Suprapubic skin (tissue), 4 donors: ENCODE measurements at regions not wholly inside any gene's neighbourhood (a gene's known extent, or its start where the extent isn't known, plus 50 kb on each side); places are given as distances from the start of the nearest gene placed in this dataset.

Source experiments
- POLR2A ChIP-seq, 2 donors: fragments of 450-650 bp; IDR thresholded peaks; one replicate each; pipeline ENCODE4 v1.6.1; 2017; ENCODE audit warnings: antibody characterized with exemption in 2 of 2, mild to moderate bottlenecking in 2 of 2, moderate library complexity in 2 of 2
- POLR2AphosphoS5 ChIP-seq, 3 donors: sonication (generic); formaldehyde crosslinking; IDR thresholded peaks; one replicate each; pipeline ENCODE4 v1.6.1; 2017; ENCODE audit warnings: antibody characterized with exemption in 3 of 3
- TF ChIP-seq, protein P1 (sequence below), 2 donors: fragments of 200-600 bp in 1 of 2; fragments of 450-650 bp in 1 of 2; sonication (generic) in 1 of 2; IDR thresholded peaks; one replicate each; pipeline ENCODE4 v1.5.1; 2016 to 2019; ENCODE audit warnings: antibody characterized with exemption in 2 of 2, mild to moderate bottlenecking in 1 of 2, moderate library complexity in 1 of 2

GRCh38 chr2:156817430-156817829 is 381.3 kb downstream of the GPD2 start:
- TF ChIP-seq, protein P1, sequence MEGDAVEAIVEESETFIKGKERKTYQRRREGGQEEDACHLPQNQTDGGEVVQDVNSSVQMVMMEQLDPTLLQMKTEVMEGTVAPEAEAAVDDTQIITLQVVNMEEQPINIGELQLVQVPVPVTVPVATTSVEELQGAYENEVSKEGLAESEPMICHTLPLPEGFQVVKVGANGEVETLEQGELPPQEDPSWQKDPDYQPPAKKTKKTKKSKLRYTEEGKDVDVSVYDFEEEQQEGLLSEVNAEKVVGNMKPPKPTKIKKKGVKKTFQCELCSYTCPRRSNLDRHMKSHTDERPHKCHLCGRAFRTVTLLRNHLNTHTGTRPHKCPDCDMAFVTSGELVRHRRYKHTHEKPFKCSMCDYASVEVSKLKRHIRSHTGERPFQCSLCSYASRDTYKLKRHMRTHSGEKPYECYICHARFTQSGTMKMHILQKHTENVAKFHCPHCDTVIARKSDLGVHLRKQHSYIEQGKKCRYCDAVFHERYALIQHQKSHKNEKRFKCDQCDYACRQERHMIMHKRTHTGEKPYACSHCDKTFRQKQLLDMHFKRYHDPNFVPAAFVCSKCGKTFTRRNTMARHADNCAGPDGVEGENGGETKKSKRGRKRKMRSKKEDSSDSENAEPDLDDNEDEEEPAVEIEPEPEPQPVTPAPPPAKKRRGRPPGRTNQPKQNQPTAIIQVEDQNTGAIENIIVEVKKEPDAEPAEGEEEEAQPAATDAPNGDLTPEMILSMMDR (IDR thresholded peaks at IDR 0.05), result no peak
- TF ChIP-seq POLR2AphosphoS5 (IDR thresholded peaks at IDR 0.05) (no peak), POLR2A (IDR thresholded peaks at IDR 0.05) (no peak)
